Right lobe of liver (tissue), 4 donors: ENCODE measurements at regions not wholly inside any gene's neighbourhood (a gene's known extent, or its start where the extent isn't known, plus 50 kb on each side); places are given as distances from the start of the nearest gene placed in this dataset.

Experiments
- POLR2A ChIP-seq: fragments of 450-650 bp; IDR thresholded peaks from one replicate; pipeline ENCODE4 v1.6.1; 2017; ENCODE audit warnings: antibody characterized with exemption, mild to moderate bottlenecking
- TF ChIP-seq, protein P1 (sequence below), 4 donors: fragments of 200-600 bp in 3 of 4; fragments of 450-650 bp in 1 of 4; IDR thresholded peaks; one replicate each; pipeline versions ENCODE4 v1.5.1 to v1.8.0; 2016 to 2022; ENCODE audit warnings: antibody characterized with exemption in 4 of 4, mild to moderate bottlenecking in 2 of 4
- donor health status: DM: no; HTN: no; CAD: no.
- donor health status: DM: no; HTN: no; CAD: no.
- donor health status: DM: no; HTN: yes; CAD: no.

GRCh38 chr13:58682616-58683015 lies 1051.1 kb downstream of the PCDH17 start:
- TF ChIP-seq, protein P1, sequence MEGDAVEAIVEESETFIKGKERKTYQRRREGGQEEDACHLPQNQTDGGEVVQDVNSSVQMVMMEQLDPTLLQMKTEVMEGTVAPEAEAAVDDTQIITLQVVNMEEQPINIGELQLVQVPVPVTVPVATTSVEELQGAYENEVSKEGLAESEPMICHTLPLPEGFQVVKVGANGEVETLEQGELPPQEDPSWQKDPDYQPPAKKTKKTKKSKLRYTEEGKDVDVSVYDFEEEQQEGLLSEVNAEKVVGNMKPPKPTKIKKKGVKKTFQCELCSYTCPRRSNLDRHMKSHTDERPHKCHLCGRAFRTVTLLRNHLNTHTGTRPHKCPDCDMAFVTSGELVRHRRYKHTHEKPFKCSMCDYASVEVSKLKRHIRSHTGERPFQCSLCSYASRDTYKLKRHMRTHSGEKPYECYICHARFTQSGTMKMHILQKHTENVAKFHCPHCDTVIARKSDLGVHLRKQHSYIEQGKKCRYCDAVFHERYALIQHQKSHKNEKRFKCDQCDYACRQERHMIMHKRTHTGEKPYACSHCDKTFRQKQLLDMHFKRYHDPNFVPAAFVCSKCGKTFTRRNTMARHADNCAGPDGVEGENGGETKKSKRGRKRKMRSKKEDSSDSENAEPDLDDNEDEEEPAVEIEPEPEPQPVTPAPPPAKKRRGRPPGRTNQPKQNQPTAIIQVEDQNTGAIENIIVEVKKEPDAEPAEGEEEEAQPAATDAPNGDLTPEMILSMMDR (IDR thresholded peaks at IDR 0.05), result no peak
- no peak for TF ChIP-seq POLR2A
